ENCODE measurements at regions not wholly inside any gene's neighbourhood (a gene's known extent, or its start where the extent isn't known, plus 50 kb on each side); places are given as distances from the start of the nearest gene placed in this dataset.
A peak's percentile ranks its signal among the peaks of the same experiment; 100 is the strongest.
"Not testable (repeated sequence)": the region's sequence is repeated elsewhere in the genome, so short reads cannot be mapped to it uniquely, and the experiment has no call there.

DNA sequence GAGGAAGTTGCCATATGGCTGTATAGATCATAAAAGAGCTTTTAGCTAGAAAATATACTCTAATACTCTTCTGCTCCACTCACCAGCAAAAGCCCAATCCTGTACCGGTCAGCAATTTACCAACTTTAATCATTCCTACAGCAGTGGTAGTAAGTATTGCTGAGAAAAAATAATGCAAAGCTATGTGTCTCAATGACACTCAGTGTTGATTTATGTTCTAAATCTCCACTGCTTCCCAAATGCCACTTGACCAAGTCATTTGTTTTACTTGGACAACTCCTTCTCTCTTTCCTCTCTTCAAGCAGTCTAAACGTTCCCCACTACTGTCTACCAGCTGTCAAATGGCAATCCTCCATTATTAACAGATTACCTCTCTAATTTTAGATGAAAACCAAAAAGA, 201.8 kb upstream of the GK2 start:
- no peak for DNase-seq

DNA sequence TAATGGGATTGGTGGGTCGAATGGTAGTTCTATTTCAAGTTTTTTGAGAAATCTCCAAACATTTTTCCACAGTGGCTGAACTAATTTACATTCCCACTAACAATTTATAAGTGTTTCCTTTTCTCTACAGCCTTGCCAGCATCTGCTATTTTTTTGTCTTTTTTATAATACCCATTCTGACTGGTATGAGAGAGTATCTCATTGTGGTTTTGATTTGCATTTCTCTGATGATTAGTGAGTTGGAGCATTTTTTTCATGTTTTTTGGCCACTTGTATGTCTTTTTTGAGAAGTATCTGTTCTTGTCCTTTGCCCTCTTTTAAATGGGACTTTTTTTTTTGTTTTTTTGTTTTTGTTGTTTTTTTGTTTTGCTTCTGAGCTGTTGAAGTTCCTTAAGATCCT, 200.0 kb upstream of the GK2 start:
- no peak for DNase-seq

DNA sequence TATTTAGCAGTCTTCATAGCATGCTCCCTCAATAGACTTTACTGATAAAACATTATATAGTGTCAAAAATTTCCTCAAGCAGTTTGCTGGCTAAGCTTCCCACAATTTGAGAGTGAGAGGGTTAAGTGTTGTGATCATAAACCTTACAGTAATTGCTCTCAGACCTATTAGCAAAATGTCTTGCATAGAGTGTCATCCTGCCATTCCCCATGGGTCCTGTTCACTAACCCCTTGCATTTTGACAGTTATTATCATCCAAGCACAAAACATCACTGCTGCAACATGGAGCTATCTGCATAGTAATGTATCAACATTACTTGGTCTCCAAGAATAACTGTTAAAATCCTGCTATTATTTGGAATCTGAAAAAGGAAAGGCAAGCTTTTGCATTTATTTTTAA, 196.1 kb upstream of the GK2 start:
- no peak for DNase-seq

DNA sequence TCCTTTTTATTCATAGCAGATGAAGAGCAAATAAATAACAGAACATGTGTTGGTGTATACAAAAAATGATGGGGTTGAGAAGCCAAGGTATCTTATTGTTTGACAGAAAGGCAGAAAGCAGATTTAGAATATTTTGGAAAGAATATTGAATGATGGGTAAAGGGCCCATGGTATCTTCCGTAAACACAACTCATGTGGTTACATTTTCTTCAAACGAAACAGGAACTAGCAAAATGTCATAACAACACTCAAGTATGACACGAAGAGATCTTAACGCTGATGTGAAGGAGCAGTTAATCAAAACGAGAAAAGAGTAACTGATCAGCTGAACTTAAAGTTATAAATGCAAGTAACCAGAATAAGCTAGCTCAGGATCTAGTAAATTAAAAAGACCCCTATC, 195.7 kb upstream of the GK2 start:
- DNase-seq = no peak

DNA sequence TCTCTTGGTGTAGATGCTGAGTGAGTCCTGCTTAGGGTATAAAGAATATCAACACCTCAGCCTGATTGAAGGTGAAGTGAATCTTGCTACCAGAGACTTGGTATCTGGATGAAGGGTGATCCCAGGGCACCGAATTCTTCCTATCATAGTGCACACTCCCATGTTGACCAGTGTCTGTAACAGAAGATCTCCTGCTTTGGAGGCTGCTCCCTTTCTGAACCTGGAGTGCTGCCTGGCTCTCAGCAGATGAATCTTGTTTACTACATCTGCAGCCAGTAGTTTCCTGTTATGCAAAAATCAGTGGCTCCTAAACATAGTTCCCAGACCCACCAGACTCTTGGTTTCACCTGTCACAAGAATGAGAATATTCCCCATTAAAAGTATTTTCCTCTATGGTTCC, 191.7 kb upstream of the GK2 start:
- DNase-seq = no peak

DNA sequence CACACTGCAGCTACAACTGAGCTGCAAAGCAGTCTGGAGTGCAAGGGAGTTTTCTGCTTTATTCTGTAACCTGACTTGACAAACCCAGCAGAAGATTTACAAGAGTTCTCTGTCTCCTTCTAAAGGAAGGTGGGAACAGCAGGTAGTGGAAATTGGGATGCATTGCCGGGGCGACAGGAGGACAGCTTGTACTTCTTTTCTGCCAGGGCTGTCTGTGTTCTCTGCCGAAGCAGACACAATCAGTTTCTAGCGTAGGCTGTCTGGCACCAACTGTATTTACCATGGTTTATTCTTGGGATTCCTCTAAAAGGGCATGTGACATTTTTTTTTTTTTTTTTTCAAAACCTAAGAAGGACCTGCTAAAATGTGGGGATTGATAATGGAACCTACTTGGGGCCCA, 190.8 kb upstream of the GK2 start:
- no peak for DNase-seq

DNA sequence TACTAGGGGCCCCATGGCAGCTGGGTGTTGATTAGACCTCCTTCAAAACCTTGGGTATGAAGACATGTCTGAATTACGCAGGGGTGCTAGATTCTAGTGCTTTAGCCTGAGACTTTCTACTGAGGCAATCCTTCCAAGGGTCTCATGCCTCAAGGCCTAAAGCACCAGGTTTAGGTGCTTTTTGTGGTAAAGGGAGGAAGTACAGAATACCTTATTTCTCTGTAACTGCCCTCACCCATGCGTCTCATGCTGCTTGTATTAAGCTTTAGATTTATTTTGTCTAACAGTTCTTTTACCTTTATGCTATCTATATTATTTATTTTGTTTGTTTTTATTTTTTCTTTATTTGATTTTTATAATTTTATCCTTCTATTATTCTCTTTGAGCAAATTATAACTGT, 190.2 kb upstream of the GK2 start:
- no peak for DNase-seq

DNA sequence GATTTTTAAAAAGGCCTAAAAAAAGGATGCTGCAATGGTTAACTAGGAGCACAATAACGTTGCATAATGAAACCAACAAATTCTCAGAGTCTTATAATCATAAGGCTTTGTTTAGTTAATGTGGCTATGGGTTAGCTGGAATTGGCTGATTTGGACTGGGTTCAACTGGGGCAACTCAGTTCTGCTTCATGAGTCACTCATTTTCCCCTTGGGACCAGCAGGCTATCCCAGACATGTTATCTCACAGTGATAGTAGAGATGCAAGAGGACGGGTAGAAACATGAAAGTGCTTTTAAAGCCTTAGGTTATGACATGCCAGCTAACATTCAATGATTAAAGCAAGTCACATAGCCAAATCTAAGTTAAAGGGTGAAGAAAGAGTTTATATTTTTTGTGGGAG, 189.2 kb upstream of the GK2 start:
- DNase-seq = no peak

DNA sequence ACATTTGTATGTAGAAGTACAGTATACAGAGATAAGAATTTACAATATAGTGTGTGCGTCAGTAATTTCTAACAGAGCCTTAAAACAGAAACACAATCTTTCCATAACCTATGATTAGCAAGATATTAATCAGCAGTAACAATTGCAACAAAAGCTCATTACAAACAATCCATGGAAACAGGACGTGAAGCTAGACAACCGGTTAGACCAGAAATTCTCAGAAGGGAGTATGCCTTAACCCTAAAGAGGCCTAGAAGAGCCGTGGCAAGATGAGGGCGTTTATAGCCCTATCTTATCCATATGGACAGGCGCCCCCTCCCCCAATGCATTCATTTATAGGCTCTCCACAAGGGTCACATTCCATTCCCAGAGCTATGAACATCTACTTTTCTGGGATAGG, 184.2 kb upstream of the GK2 start:
- not testable (repeated sequence) for DNase-seq

DNA sequence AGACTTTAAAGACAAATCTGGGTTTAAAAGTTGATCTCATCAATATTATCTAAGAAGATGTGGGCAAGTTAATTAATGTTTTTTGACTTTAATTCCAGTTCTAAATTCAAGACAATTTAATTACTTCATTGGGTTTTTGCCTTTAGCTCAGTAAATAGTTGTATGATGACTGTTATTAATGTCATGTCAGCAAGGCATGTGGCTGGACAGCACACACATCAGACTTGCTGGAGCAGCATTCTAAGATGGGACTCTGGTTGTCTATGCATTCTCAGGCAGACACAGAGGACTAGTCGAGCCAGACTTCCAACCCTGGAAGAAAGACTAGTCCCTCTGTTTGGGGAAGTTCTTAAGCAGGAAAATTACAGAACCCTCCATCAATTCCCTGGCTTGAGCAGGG, 180.7 kb upstream of the GK2 start:
- DNase-seq = no peak

DNA sequence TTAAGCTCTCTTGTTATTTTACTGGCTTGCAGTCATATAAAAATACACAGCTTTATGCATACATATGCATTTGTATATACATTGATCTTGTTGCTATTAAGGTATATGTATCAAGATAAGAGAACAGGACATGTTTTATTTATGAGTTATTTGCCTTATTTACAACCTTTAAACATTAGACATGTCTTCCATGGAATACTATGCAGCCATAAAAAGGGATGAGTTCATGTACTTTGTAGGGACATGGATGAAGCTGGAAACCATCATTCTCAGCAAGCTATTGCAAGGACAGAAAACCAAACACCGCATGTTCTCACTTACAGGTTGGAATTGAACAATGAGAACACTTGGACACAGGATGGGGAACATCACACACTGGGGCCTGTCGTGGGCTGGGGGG, 179.2 kb upstream of the GK2 start:
- DNase-seq = not testable (repeated sequence)

DNA sequence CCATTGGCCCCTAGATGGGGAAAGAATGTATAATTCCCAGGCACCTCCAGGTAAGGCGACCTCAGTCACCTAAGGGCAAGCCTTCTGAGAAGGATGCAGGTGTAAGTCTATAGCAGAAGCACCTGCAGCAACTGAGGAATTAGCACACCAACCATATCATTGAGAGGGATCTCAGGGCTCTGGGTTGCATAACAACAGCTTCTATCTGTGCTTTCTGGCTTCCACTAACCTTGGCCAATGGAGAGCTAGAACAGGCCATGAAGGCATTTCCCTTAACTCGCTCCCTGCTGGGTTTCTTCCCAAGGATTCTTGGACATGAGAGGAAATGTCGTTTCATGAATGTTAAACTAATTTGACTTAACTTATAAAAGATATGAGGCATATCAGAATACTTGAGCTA, 177.8 kb upstream of the GK2 start:
- no peak for DNase-seq

DNA sequence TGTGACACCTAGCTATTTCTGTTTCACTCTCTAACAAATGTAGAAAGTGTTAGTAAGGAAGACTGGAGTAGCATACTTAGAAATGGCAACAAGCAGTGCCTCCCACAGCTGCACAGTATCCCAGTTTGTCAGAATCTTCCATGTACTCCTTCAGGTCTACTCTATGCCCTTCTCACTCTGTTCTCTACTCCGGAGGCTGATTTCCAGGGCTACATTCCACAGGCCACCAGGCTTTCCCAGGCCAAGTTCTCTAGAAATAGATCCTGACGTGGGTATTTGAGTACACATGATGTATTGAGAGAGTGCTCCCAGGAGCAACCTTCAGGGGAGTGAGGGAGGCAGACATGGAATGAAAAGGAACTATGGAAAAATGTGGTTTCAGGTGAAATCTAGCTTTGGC, 177.3 kb upstream of the GK2 start:
- DNase-seq = no peak

DNA sequence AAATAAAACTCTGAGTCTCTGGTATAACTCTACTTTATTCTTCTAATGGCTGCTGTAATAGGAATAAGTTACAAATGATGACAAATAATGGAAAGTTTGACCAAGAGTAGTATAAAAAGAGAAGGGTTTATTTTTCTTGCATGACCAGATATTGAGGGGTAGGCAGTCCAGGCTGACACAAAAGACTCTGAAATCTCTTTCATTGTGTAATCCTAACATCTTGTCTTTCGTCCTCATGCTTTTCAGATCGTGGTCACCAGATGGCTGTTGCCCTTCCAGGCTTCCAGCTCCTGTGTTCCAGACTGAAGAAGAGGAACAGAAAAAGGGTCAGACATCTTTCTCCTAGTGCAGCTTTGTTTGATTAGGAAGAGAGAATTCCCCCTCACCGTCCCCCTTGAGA, 176.9 kb upstream of the GK2 start:
- DNase-seq = no peak

DNA sequence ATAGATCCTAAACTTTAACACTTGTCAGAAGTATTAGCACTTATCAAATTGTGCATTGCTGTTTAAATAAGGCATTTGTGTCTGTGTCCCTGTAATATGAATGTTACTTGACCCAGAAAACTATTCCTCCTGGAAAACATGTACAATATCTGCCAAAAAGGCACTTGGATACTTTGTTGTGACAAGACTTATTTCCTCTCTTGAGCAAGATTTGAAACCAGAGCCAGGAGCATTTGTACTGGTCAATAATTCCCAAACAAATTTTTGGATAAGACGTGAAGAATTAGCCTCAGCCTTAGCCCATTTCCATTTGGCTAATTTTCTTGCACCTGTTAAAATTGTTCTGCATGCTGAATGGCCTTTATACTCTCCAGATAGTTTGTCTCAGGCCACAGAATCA, 176.3 kb upstream of the GK2 start:
- DNase-seq = no peak

DNA sequence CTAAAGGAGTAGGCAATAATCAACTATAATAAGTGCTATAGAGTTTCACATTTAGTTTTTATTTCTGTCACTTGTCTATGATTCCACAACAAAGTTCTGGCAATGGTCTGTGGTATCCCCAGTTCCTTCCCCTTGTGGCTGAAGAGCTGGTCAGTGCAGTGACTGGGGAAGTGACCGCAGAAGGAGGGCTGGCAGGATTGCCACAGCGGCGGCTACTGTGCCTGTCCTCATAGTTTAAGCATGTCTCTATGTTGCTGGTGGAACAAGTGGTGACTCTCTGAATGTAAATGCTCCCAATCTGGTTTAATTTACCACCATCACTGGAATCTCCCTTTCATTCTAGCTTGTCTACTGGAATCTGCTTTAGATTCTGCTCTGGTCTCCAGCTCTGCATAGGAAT, 170.6 kb upstream of the GK2 start:
- no peak for DNase-seq

DNA sequence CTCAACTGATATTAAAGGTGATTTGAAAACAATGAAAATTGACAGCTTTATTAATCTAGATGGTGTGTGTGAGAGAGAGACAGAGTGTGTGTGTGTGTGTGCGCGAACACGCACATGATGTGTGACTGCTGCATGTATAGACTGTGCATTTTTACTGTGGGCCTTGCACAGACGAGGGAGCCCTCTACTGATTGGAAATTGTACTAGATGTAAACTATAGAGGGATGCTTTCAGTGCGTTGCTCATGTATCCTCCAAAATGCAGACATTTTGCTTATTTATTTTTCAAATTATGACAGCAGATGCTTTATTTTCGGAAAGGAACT, 168.4 kb upstream of the GK2 start:
- DNase-seq = peak; percentile 28

DNA sequence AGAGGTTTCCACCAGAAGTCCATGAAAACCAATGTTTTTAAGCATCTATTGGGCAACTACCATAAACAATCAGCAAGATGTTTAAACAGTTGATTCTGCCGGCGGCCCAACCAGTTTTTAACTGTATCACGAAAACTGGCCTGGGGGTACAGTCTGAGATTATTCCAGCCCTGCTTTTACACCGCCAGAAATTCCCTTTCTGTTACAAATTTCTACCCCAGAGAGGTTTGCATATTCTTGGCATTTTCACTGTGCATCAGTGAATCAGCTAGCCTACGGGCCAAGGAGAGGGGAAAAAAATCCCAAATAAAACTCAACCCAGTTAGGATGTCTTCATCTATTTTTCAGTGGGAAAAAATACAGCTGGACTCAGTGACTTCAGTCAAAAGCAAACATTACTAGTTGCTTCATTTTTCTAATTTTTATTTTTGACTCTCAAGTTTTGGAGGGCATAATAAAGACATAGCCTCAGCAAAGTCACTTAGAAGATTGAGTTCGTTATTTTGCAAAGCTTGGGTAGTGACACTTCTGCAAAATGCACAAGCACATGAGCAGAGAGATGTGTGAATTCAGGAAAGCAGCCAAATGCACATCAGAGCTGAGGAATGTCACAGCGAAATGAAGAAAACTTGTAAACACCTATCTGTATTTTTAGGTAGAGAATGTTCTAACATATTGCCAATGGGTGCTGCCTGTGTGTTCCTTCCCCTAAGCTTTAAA, 167.8 kb upstream of the GK2 start:
- DNase-seq = no peak

DNA sequence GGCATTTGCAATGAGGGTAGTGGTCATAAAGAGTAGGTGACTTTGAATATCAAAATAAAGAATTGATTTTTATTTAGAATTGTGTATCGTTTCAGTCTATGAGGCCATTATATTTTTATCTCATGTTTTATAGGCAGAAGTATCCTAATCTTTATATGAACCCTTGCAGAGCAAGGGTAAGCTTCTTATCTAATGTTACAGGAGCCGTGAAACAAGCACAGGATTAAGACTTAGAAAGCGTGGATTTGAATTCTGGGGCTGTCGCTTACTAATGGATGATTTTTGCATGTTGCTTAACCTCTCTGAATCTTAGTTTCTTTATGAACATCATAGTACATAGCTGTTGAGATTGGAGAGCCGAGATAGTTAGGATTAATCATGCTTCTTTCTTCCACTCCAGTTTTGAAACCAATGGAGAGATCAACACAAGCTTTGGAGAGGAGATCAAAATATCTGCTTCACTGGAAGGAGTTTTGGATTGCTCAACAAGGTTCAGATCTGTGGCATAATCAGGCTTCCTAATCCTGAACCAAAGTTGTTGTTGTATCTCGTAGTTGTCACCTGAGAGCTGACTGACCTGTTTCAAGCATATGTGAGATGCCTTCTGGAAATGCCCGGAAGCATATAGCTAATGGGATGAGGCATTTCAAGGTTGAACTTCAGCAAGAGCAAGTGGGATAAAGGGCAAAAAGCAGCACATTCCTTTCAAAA, 166.9 kb upstream of the GK2 start:
- no peak for DNase-seq

DNA sequence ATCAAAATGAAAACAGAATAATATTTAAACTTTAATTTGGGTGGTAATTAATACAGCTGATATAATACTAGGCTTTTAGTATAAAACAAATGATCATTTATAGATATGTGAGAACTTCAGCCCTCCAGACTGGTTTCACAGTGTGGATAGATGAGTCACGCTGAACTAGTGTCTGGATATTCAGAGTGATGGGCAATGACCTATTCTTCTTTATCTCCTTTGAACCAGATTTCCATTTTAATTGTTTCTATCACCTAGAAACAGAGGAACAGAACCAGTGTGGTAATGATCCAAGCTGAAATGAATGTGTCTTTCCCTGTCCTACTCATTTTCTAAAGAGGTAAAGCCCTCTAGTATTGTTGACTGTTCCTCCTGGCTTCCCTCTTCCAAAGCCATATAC, 155.2 kb upstream of the GK2 start:
- no peak for DNase-seq

DNA sequence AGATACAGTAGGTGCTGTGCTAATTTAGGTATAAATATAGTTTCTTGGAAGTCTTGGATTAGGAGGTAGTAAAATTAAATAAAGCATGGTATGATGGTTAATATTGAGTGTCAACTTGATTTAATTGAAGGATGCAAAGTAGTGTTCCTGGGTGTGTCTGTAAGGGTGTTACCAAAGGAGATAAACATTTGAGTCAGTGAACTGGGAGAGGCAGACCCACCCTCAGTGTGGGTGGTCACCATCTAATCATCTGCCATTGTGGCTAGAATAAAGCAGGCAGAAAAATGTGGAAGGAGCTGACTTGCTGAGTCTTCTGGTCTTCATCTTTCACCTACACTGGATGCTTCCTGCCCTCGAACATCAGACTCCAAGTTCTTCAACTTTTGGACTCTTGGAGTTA, 153.7 kb upstream of the GK2 start:
- DNase-seq = no peak

DNA sequence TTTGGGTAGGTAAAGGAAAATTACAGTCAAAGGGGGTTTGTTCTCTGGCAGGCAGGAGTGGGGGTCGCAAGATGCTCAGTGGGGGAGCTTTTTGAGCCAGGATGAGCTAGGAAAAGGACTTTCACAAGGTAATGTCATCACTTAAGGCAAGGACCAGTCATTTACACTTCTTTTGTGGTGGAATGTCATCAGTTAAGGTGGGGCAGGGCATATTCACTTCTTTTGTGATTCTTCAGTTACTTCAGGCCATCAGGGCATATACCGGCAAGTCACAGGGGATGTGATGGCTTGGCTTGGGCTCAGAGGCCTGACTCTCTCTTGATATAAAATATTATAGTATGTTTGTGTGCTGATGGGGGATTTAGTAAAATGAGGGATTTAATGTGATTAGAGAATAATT, 151.4 kb upstream of the GK2 start:
- DNase-seq = not testable (repeated sequence)

DNA sequence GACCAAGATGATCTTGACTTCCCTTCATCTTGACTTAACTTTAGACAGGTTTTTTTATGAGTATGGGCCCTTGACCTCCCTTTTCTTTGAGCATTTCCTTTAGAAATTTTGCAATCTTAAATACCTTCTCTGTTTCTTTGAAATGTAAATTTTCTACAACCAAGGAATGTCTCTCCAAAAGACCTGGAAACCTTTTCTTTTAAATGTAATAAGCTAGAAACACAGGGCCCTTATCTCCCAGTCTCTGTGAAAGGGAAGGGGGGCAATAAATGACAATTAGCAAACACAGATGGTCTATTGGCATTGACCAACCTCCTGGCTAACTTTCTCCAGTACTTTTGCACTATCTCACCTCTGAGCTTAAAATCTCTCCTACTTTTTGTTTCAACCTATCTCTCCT, 144.3 kb upstream of the GK2 start:
- no peak for DNase-seq

DNA sequence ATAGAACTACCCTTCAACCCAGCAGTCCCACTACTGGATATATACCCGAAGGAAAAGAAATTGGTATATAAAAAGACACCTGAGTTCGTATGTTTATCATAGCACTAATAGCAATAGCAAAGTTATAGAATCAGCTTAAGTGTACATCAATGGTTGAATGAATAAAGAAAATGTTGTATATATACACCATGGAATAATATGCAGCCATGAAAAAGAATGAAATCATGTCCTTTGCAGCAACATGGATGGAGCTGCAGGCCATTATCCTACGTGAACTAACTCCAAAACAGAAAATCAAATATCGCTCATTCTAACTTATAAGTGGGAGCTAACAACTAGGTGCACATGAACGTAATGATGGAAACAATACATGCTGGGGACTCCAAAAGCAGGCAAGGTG, 143.5 kb upstream of the GK2 start:
- no peak for DNase-seq

Data from renal pelvis (tissue), 1 donor.